ENCODE measurements at regions not wholly inside any gene's neighbourhood (a gene's known extent, or its start where the extent isn't known, plus 50 kb on each side); places are given as distances from the start of the nearest gene placed in this dataset.

DNA sequence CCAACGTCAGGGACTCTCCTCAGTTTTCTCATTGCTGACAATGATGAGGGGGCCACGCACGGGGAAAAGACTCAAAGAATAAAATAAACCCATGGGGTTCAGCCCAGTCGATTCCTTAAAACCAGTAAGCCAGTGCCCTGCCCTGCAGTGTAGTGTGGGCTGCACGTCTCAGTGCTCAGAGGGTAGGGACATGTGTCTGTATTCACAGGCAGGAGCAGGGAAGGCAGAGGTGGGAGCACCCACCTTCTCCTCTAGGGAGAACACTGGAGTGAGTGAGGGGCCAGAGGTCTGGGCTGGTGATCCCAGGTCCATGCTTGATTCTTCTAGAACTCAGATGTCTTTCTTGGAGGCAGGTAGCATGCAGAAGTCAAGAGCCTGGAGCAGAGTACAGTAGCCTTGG is 303.6 kb downstream of the MATN1 start:
- Histone ChIP-seq H3K27ac (ENCODE audit: low read depth, low read length) (no peak overlapping the region), H4K20me1 (ENCODE audit: insufficient read depth) (no peaks in the 10 kb centered on the region), H3K9me3 (ENCODE audit: control insufficient read depth in 1 of 2, insufficient read depth in 1 of 2, low read depth in 1 of 2, low read length in 2 of 2) (no peaks in the 10 kb centered on the region), H3K36me3 (ENCODE audit: control insufficient read depth in 1 of 2, insufficient read depth in 2 of 2, low read length in 2 of 2) (no peaks in the 10 kb centered on the region), H3K4me3 (replicated peaks in 1 of 2; ENCODE audit: low read depth in 1 of 2, low read length in 2 of 2) (no peak overlapping the region), H3K79me2 (ENCODE audit: insufficient read depth, low read length) (no peaks in the 10 kb centered on the region), H3K9ac (ENCODE audit: low read length) (no peak overlapping the region), H3K27me3 (ENCODE audit: insufficient read depth, low read length) (no peaks in the 10 kb centered on the region), H2AFZ (ENCODE audit: low read depth, low read length, poor library complexity, severe bottlenecking) (no peak overlapping the region), H3K9me2 (ENCODE audit: insufficient read depth) (no peaks in the 10 kb centered on the region), H3K4me1 (ENCODE audit: control insufficient read depth in 1 of 2, insufficient read depth in 2 of 2, low read length in 2 of 2) (no peaks in the 10 kb centered on the region), H3K4me2 (ENCODE audit: low read length) (no peak overlapping the region)
- intact Hi-C loops (cut with micrococcal nuclease), result no loop called here
- POLR2A ChIA-PET, result no interaction called here
- BruUV-seq (replicated peaks), result no TSS peak
- CTCF ChIA-PET, result no interaction called here
- ATAC-seq (no peak), DNase-seq (ENCODE audit: low read depth, low spot score) (no peak)
- no peak for TF ChIP-seq POLR2AphosphoS5 (IDR thresholded peaks at IDR 0.05; ENCODE audit: low read depth, low read length)
- no peak for TF ChIP-seq EZH2 (IDR thresholded peaks at IDR 0.05)
- no peak for TF ChIP-seq EZH2phosphoT487 (IDR thresholded peaks at IDR 0.05; ENCODE audit: borderline replicate concordance)
- TF ChIP-seq, protein P1, sequence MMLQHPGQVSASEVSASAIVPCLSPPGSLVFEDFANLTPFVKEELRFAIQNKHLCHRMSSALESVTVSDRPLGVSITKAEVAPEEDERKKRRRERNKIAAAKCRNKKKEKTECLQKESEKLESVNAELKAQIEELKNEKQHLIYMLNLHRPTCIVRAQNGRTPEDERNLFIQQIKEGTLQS (IDR thresholded peaks at IDR 0.05), result no peak
- TF ChIP-seq YY1 (IDR thresholded peaks at IDR 0.05; ENCODE audit: extremely low read depth, insufficient replicate concordance, low read depth, low read length), result no peak
- RAD21 ChIA-PET (ENCODE audit: low non-redundant PET in 1 of 2, low total read pairs in 2 of 2, uncharacterized antibody in 2 of 2, unreplicated experiment in 2 of 2), result no interaction called here

DNA sequence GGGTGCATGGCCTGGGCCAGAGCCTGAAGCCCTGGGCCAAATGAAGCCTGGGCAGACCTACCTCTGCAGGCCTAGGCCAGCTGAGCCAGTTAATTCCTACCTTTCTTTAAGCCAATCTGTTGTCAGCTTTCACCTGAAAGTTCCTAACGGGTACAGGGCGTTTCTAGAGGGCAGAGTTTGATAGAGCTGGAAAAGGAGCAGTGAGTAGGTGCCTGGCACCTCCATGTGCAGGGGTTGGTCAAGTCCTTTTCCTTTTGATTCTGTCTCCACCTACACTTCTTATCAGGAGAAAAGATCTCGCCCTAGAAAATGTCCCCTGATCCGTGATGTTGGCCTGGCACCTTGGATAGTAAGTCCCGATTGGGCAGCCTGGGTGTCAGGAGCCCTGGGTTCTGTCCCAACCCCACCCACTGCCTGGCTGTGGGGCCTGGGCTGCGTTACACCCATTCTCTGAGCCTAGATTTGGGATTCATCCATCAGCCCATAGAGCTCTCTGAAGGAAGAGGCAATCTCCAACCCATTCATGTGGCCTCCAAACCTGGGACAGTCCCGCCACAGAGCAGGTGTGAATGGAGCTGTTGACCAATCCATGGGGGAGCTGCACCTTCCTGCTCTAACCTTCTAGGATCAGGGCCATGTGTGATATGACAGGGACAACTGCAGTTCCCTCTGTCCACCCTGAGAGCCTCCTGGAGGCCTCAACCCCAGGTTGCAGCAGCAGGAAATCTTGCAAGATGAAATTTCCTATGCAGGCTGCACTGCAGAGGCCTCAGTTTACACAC is 304.3 kb downstream of the MATN1 start:
- no peak for ATAC-seq
- Histone ChIP-seq H3K4me1 (ENCODE audit: control insufficient read depth in 1 of 2, insufficient read depth in 2 of 2, low read length in 2 of 2) (no peaks in the 10 kb centered on the region), H3K27me3 (ENCODE audit: insufficient read depth, low read length) (no peaks in the 10 kb centered on the region), H3K9ac (ENCODE audit: low read length) (no peak overlapping the region), H4K20me1 (ENCODE audit: insufficient read depth) (no peaks in the 10 kb centered on the region), H3K27ac (ENCODE audit: low read depth, low read length) (no peak overlapping the region), H3K36me3 (ENCODE audit: control insufficient read depth in 1 of 2, insufficient read depth in 2 of 2, low read length in 2 of 2) (no peaks in the 10 kb centered on the region), H3K79me2 (ENCODE audit: insufficient read depth, low read length) (no peaks in the 10 kb centered on the region), H3K4me2 (ENCODE audit: low read length) (no peak overlapping the region), H3K9me3 (ENCODE audit: control insufficient read depth in 1 of 2, insufficient read depth in 1 of 2, low read depth in 1 of 2, low read length in 2 of 2) (no peaks in the 10 kb centered on the region), H3K4me3 (replicated peaks in 1 of 2; ENCODE audit: low read depth in 1 of 2, low read length in 2 of 2) (no peak overlapping the region), H3K9me2 (ENCODE audit: insufficient read depth) (no peaks in the 10 kb centered on the region), H2AFZ (ENCODE audit: low read depth, low read length, poor library complexity, severe bottlenecking) (no peak overlapping the region)
- ChIA-PET CTCF (interaction anchor here (1.8 kb wide), 1 partner anchor 10 kb away, joined by 6 read pairs; no protein-coding TSS in a partner anchor), POLR2A (no interaction called here), RAD21 (ENCODE audit: low non-redundant PET in 1 of 2, low total read pairs in 2 of 2, uncharacterized antibody in 2 of 2, unreplicated experiment in 2 of 2) (no interaction called here)
- BruUV-seq (replicated peaks), result no TSS peak
- intact Hi-C loops (cut with micrococcal nuclease), result no loop called here
- DNase-seq (ENCODE audit: low read depth, low spot score), result no peak
- TF ChIP-seq EGR1 (IDR thresholded peaks at IDR 0.05; ENCODE audit: low read depth) (no peak), ZFX (IDR thresholded peaks at IDR 0.05) (no peak), SRF (IDR thresholded peaks at IDR 0.05; ENCODE audit: low read depth) (no peak), CBX3 (IDR thresholded peaks at IDR 0.05; ENCODE audit: low read depth) (no peak), YY1 (IDR thresholded peaks at IDR 0.05; ENCODE audit: extremely low read depth, insufficient replicate concordance, low read depth, low read length) (no peak), SP1 (IDR thresholded peaks at IDR 0.05; ENCODE audit: low read depth) (no peak), ZNF274 (IDR thresholded peaks at IDR 0.05; ENCODE audit: low read depth, low read length) (no peak), POLR2AphosphoS5 (IDR thresholded peaks at IDR 0.05; ENCODE audit: low read depth, low read length) (no peak)

Data from HCT116 (cell line).